Kidney (tissue), 13 donors: ENCODE measurements at regions not wholly inside any gene's neighbourhood (a gene's known extent, or its start where the extent isn't known, plus 50 kb on each side); places are given as distances from the start of the nearest gene placed in this dataset.

Source experiments
- DNase-seq, 5 donors: peaks; one replicate each; pipeline ENCODE4 v3.0.0-alpha.2; 2013 to 2020
- FAIRE-seq: peaks from 2 replicates; lab custom pipeline; 2012; peaks lifted over from hg19 to GRCh38; lab: Jason Lieb, UNC
- H3K27ac ChIP-seq, 2 donors: one replicate each; pipeline ENCODE4 v1.7.0; 2013; ENCODE audit warnings: low read depth in 2 of 2, low read length in 2 of 2, inconsistent platforms in 1 of 2
- H3K27me3 ChIP-seq: one replicate; pipeline ENCODE4 v1.7.1; 2013; ENCODE audit warnings: low read length, inconsistent platforms; ENCODE audit not compliant: control insufficient read depth, insufficient read depth
- H3K36me3 ChIP-seq, 3 donors: one replicate each; pipeline versions ENCODE4 v1.7.0 to v1.7.1; 2013; ENCODE audit warnings: low read length in 3 of 3, control low read depth in 1 of 3, inconsistent platforms in 1 of 3; ENCODE audit not compliant: insufficient read depth in 3 of 3, control insufficient read depth in 2 of 3
- H3K4me1 ChIP-seq, 3 donors: one replicate each; pipeline versions ENCODE4 v1.7.0 to v1.7.1; 2013; ENCODE audit warnings: low read length in 3 of 3, inconsistent platforms in 1 of 3, low read depth in 1 of 3; ENCODE audit not compliant: control insufficient read depth in 2 of 3, insufficient read depth in 2 of 3
- H3K4me3 ChIP-seq, 3 donors: one replicate each; pipeline versions ENCODE4 v1.7.0 to v1.8.1; 2013; ENCODE audit warnings: low read length in 3 of 3, control low read depth in 1 of 3, inconsistent platforms in 1 of 3
- H3K9ac ChIP-seq, 3 donors: one replicate each; pipeline versions ENCODE4 v1.7.0 to v1.7.1; 2013; ENCODE audit warnings: low read length in 3 of 3, control low read depth in 1 of 3, inconsistent platforms in 1 of 3
- H3K9me3 ChIP-seq, 3 donors: one replicate each; pipeline versions ENCODE4 v1.7.0 to v1.7.1; 2013; ENCODE audit warnings: low read length in 3 of 3, control low read depth in 1 of 3, inconsistent platforms in 1 of 3; ENCODE audit not compliant: control insufficient read depth in 2 of 3, insufficient read depth in 1 of 3
- intact Hi-C: fragments of 100-400 bp; cut with DNase I; formaldehyde crosslinking; loops from one replicate; pipeline ENCODE4 v1.11.1; 2022
- TF ChIP-seq, protein P1 (sequence below): IDR thresholded peaks from 3 replicates; pipeline ENCODE4 v1.5.1; 2012; ENCODE audit warnings: mild to moderate bottlenecking, moderate library complexity, borderline replicate concordance; ENCODE audit not compliant: insufficient read depth; ENCODE audit errors: extremely low read depth
- donor health status: control.
- donor health status: control.
- donor health status: control.
- donor health status: control.
- donor health status: control.
- donor health status: DM: yes; HTN: yes; CAD: no.
- donor health status: Normal renal cell carcinoma (clear cell type).

DNA sequence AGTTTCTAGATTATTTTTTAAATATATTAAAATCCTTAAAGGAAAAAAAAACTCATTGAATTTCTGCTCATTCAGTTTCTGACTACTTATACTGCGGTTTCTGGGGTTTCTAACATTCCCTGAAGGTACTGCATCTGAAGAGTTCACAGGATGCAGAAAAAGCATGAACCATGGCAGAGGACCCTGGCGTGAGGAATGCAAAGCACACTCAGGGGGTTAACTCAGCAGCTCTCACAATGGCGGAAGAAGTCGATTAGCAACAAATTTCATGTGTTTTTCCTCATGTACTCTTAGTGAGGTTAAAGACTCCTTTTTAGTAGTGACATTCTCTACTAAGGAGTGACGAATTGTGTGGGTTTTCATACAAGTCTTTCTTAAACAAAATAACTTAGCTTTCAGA lies 975.6 kb downstream of the NCAM2 start:
- no peak overlapping the region for H3K27ac ChIP-seq
- TF ChIP-seq, protein P1, sequence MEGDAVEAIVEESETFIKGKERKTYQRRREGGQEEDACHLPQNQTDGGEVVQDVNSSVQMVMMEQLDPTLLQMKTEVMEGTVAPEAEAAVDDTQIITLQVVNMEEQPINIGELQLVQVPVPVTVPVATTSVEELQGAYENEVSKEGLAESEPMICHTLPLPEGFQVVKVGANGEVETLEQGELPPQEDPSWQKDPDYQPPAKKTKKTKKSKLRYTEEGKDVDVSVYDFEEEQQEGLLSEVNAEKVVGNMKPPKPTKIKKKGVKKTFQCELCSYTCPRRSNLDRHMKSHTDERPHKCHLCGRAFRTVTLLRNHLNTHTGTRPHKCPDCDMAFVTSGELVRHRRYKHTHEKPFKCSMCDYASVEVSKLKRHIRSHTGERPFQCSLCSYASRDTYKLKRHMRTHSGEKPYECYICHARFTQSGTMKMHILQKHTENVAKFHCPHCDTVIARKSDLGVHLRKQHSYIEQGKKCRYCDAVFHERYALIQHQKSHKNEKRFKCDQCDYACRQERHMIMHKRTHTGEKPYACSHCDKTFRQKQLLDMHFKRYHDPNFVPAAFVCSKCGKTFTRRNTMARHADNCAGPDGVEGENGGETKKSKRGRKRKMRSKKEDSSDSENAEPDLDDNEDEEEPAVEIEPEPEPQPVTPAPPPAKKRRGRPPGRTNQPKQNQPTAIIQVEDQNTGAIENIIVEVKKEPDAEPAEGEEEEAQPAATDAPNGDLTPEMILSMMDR = no peak
- intact Hi-C loops = no loop called here
- DNase-seq (peak in 2 of 5 donors; percentile 26 to 45), FAIRE-seq (no peak)
- H3K9me3 ChIP-seq = no peaks in the 10 kb centered on the region
- H3K27me3 ChIP-seq = no peaks in the 10 kb centered on the region
- no peak overlapping the region for H3K9ac ChIP-seq
- peaks cover 0 to 2% (median 0%) of the 10 kb centered on the region in 3 donors for H3K4me1 ChIP-seq
- H3K4me3 ChIP-seq = no peak overlapping the region
- no peaks in the 10 kb centered on the region for H3K36me3 ChIP-seq

DNA sequence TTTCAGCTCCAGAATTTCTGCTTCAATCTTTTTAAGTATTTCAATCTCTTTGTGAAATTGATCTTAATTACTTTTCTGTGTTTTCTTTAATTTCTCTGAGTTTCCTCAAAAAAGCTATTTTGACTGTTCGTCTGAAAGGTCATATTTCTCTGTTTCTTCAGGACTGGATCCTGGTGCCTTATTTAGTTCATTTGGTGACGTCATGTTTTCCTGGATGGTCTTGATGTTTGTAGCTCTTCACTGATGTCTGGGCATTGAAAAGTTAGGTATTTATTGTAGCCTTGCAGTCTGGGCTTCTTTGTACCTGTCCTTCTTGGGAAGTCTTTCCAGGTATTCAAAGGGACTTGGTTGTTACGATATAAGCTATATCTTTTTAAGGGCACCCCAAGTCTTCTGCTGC lies 998.7 kb downstream of the NCAM2 start:
- no peaks in the 10 kb centered on the region for H3K36me3 ChIP-seq
- FAIRE-seq = no peak
- no peaks in the 10 kb centered on the region for H3K9me3 ChIP-seq
- H3K4me3 ChIP-seq = no peak overlapping the region
- no peak for DNase-seq
- H3K27ac ChIP-seq = no peak overlapping the region
- H3K9ac ChIP-seq = no peak overlapping the region
- intact Hi-C loops = no loop called here
- no peaks in the 10 kb centered on the region for H3K4me1 ChIP-seq
- no peaks in the 10 kb centered on the region for H3K27me3 ChIP-seq
- TF ChIP-seq, protein P1 = no peak

DNA sequence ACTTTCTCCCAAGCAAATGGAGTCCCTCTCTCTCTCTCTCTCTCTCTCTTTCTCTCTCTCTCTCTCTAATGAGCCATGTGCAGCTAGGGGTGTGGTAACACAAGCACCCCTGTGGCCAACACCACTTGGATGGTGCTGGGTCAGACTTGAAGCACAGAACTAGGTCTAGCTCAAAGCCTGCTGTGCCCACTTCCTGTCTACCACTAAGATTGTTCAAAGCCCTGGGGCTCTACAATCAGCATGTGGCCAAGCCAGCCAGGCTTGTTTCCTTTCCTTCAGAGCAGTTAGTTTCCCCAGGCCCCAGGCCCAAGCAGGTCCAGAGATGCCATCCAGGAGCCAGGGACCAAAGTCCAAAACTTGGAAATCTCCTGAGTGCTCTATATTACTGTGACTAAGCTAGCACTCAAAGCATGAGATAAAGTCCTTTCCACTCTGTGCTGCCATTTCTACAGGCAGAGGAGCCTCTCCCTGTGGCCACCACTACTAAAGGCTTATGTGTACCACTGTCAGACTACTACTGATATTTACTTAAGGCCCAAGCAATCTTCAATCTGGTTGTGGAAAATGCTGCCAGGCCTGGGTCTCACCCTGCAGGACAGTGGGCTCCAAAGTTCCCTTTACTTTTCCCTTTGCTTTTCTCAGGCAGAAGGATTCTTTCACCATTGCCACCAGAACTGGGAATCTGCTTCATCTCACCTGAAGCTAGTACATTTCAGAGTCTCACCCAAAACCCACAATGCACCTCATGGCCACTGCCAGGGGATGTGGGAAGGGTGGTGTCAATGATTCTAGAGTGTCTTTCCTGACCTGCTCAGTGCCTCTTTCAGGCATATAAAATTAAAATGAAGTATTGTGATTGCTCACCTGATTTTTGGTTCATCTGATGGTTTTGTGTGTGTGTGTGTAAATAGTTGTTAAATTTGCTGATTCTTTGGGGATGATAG lies 999.5 kb downstream of the NCAM2 start:
- intact Hi-C loops = no loop called here
- TF ChIP-seq, protein P1 = no peak
- H3K27ac ChIP-seq = no peak overlapping the region
- H3K36me3 ChIP-seq = no peaks in the 10 kb centered on the region
- DNase-seq (no peak), FAIRE-seq (no peak)
- H3K9me3 ChIP-seq = no peaks in the 10 kb centered on the region
- H3K4me1 ChIP-seq = no peaks in the 10 kb centered on the region
- no peak overlapping the region for H3K4me3 ChIP-seq
- H3K9ac ChIP-seq = no peak overlapping the region
- no peaks in the 10 kb centered on the region for H3K27me3 ChIP-seq
